ENCODE measurements at regions not wholly inside any gene's neighbourhood (a gene's known extent, or its start where the extent isn't known, plus 50 kb on each side); places are given as distances from the start of the nearest gene placed in this dataset.

- Histone ChIP-seq H3K27ac (no peak overlapping the region), H3K4me1 (no peaks in the 10 kb centered on the region), H3K36me3 (no peaks in the 10 kb centered on the region), H3K27me3 (ENCODE audit: low read depth) (no peaks in the 10 kb centered on the region), H3K4me3 (no peak overlapping the region), H3K9me3 (no peaks in the 10 kb centered on the region)
- TF ChIP-seq CTCF (IDR thresholded peaks at IDR 0.05), result no peak
- ATAC-seq (no peak), DNase-seq (no peak)
- intact Hi-C loops (cut with DNase I), result no loop called here
Measured at GRCh38 chr6:167400482-167401138, 75.7 kb downstream of the TTLL2 start.

GRCh38 chr6:167401525-167402194 is 76.8 kb downstream of the TTLL2 start:
- Histone ChIP-seq H3K4me3 (no peak overlapping the region), H3K36me3 (no peaks in the 10 kb centered on the region), H3K27me3 (ENCODE audit: low read depth) (no peaks in the 10 kb centered on the region), H3K4me1 (no peaks in the 10 kb centered on the region), H3K9me3 (no peaks in the 10 kb centered on the region), H3K27ac (no peak overlapping the region)
- DNase-seq (peak; percentile 70), ATAC-seq (peak; percentile 75 to 76)
- no peak for TF ChIP-seq CTCF (IDR thresholded peaks at IDR 0.05)
- intact Hi-C loops (cut with DNase I), result no loop called here

- DNase-seq, result no peak
- H3K4me3 ChIP-seq, result no peak overlapping the region
- ATAC-seq, result no peak
- no peaks in the 10 kb centered on the region for H3K9me3 ChIP-seq
- no peaks in the 10 kb centered on the region for H3K27me3 ChIP-seq (ENCODE audit: low read depth)
- intact Hi-C loops (cut with DNase I), result no loop called here
- no peak overlapping the region for H3K27ac ChIP-seq
- H3K4me1 ChIP-seq, result no peaks in the 10 kb centered on the region
- H3K36me3 ChIP-seq, result no peaks in the 10 kb centered on the region
- no peak for TF ChIP-seq CTCF (IDR thresholded peaks at IDR 0.05)
Measured at GRCh38 chr6:167402195-167402686, 77.4 kb downstream of the TTLL2 start.

GRCh38 chr6:167403427-167403826 is 78.5 kb downstream of the TTLL2 start:
- no peaks in the 10 kb centered on the region for H3K36me3 ChIP-seq
- no peak overlapping the region for H3K4me3 ChIP-seq
- ATAC-seq, result no peak
- no peak for DNase-seq
- H3K27ac ChIP-seq, result no peak overlapping the region
- intact Hi-C loops (cut with DNase I), result no loop called here
- H3K27me3 ChIP-seq (ENCODE audit: low read depth), result no peaks in the 10 kb centered on the region
- TF ChIP-seq CTCF (IDR thresholded peaks at IDR 0.05), result no peak
- H3K9me3 ChIP-seq, result no peaks in the 10 kb centered on the region
- H3K4me1 ChIP-seq, result no peaks in the 10 kb centered on the region

GRCh38 chr6:167404385-167405049 is 79.6 kb downstream of the TTLL2 start:
- ATAC-seq, result no peak

More at GRCh38 chr6:167404385-167405049, 79.6 kb downstream of the TTLL2 start:
- no peak for DNase-seq
- no peaks in the 10 kb centered on the region for H3K9me3 ChIP-seq
- intact Hi-C loops (cut with DNase I), result no loop called here
- H3K4me3 ChIP-seq, result no peak overlapping the region
- H3K27me3 ChIP-seq (ENCODE audit: low read depth), result no peaks in the 10 kb centered on the region
- no peak overlapping the region for H3K27ac ChIP-seq
- no peaks in the 10 kb centered on the region for H3K4me1 ChIP-seq
- TF ChIP-seq CTCF (IDR thresholded peaks at IDR 0.05), result no peak
- H3K36me3 ChIP-seq, result no peaks in the 10 kb centered on the region
